Esophagus squamous epithelium (tissue), 5 donors: ENCODE measurements at regions not wholly inside any gene's neighbourhood (a gene's known extent, or its start where the extent isn't known, plus 50 kb on each side); places are given as distances from the start of the nearest gene placed in this dataset.
"Not testable (repeated sequence)": the region's sequence is repeated elsewhere in the genome, so short reads cannot be mapped to it uniquely, and the experiment has no call there.

Source experiments
- DNase-seq: peaks from one replicate; lab custom pipeline; 2025; lab: John Stamatoyannopoulos, UW
- H3K27ac ChIP-seq, 4 donors: fragments of 200-600 bp; sonication (generic); one replicate each; pipeline ENCODE4 v1.5.1; 2016 to 2019; ENCODE audit warnings: mild to moderate bottlenecking in 1 of 4
- H3K27me3 ChIP-seq, 4 donors: fragments of 200-600 bp; sonication (generic); 1 replicate in 3 of 4; 2 replicates in 1 of 4; pipeline versions ENCODE4 v1.5.1 to v1.6.0; 2017 to 2021; ENCODE audit warnings: antibody characterized with exemption in 1 of 4
- H3K36me3 ChIP-seq, 3 donors: fragments of 200-600 bp; sonication (generic); one replicate each; pipeline ENCODE4 v1.5.1; 2016 to 2019
- H3K4me1 ChIP-seq, 3 donors: fragments of 200-600 bp; sonication (generic); one replicate each; pipeline ENCODE4 v1.5.1; 2017 to 2019
- H3K4me3 ChIP-seq, 4 donors: fragments of 200-600 bp; sonication (generic); 1 replicate in 3 of 4; 2 replicates in 1 of 4; pipeline ENCODE4 v1.5.1; 2016 to 2019; ENCODE audit warnings: mild to moderate bottlenecking in 2 of 4, moderate library complexity in 1 of 4
- H3K9me3 ChIP-seq, 3 donors: fragments of 200-600 bp; sonication (generic); one replicate each; pipeline ENCODE4 v1.5.1; 2016 to 2019
- POLR2A ChIP-seq, 4 donors: fragments of 450-650 bp; IDR thresholded peaks; one replicate each; pipeline ENCODE4 v1.6.1; 2017; ENCODE audit warnings: antibody characterized with exemption in 4 of 4, mild to moderate bottlenecking in 4 of 4, moderate library complexity in 3 of 4
- WGBS, 2 donors: methylation state at CpG; one replicate each; pipeline ENCODE4 v1.1.5; 2018; 5-methylcytosine and 5-hydroxymethylcytosine counted together
- intact Hi-C: fragments of 100-400 bp; cut with DNase I; formaldehyde crosslinking; loops from one replicate; pipeline ENCODE4 v1.15.0; 2022
- TF ChIP-seq, protein P1 (sequence below), 6 experiments: fragments of 450-650 bp in 4 of 6; fragments of 200-600 bp in 2 of 6; sonication (generic) in 2 of 6; IDR thresholded peaks; one replicate each; pipeline ENCODE4 v1.5.1; 2016 to 2019; ENCODE audit warnings: antibody characterized with exemption in 6 of 6, mild to moderate bottlenecking in 4 of 6, moderate library complexity in 4 of 6
- donor health status: DM: yes; HTN: yes; CAD: no.

DNA sequence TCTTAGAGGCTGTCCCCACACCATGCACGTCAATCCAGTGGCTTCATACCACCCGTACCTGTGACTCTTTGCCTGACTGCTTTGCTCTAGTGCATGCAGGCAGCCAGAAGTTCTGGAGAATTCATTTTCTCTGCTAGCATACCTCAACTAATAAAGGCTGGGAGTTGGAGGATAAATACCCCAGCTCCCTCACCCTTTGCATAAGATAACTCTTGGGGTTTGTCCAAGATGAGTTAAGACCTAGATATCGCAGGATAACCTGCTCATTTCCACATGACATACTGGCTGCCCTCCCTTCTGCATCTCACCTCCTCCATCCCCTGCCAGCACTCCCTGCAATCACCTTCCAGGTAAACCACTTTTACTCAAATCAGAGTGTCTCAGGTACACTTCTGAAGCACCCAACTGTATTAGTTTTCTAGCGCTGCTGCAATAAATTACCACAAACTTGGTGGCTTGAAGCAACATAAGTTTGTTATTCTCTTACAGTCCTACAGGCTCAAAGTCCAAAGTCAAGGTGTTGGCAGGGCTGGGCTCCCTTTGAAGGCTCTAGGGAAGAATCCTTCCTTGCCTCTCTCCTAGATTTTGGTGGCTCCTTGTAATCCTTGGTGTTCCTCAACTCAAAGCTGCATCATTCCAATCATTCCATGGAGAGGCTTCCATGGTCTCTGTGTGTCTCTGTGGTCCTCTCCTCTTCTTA, 146.8 kb downstream of the CRLF3 start:
- TF ChIP-seq, protein P1, sequence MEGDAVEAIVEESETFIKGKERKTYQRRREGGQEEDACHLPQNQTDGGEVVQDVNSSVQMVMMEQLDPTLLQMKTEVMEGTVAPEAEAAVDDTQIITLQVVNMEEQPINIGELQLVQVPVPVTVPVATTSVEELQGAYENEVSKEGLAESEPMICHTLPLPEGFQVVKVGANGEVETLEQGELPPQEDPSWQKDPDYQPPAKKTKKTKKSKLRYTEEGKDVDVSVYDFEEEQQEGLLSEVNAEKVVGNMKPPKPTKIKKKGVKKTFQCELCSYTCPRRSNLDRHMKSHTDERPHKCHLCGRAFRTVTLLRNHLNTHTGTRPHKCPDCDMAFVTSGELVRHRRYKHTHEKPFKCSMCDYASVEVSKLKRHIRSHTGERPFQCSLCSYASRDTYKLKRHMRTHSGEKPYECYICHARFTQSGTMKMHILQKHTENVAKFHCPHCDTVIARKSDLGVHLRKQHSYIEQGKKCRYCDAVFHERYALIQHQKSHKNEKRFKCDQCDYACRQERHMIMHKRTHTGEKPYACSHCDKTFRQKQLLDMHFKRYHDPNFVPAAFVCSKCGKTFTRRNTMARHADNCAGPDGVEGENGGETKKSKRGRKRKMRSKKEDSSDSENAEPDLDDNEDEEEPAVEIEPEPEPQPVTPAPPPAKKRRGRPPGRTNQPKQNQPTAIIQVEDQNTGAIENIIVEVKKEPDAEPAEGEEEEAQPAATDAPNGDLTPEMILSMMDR (IDR thresholded peaks at IDR 0.05), result no peak
- no peak for TF ChIP-seq POLR2A (IDR thresholded peaks at IDR 0.05)
- Histone ChIP-seq H3K4me3 (no peak overlapping the region), H3K36me3 (no peaks in the 10 kb centered on the region), H3K9me3 (peaks cover 0 to 15% (median 10%) of the 10 kb centered on the region in 3 donors), H3K27me3 (no peaks in the 10 kb centered on the region), H3K4me1 (no peaks in the 10 kb centered on the region), H3K27ac (no peak overlapping the region)
- WGBS, 2 donors, result 84 to 92% methylated on average over 4 of the region's 4 CpGs
- intact Hi-C loops, result no loop called here
- no peak for DNase-seq

DNA sequence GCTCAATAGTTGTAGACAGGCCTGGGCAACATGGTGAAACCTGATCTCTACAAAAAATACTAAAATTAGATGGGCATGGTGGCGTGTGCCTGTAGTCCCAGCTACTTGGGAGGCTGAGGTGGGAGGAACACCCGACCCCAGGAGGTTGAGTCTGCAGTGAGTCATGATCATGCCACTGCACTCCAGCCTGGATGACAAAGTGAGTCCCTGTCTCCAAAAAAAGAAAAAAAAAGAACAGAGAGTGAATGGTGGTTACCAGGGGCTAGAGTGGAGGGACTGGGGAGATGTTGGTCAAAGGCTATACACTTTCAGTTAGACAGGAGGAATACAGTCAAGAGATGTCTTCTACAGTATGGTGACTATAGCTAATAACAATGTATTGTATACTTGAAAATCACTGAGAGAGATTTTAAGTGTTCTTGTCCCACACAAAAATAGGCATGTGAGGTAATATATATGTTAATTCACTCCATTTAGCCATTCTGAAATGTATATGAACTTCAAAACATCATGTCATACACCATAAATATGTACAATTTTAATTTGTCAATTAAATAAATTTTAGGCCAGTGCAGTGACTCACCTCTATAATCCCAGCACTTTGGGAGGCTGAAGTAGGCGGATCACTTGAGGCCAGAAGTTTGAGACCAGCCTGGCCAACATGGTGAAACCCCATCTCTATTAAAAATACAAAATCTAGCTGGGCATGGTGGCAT, 148.6 kb downstream of the CRLF3 start:
- H3K27me3 ChIP-seq, H3K27ac ChIP-seq, DNase-seq, H3K4me3 ChIP-seq, H3K4me1 ChIP-seq, H3K36me3 ChIP-seq, intact Hi-C loops: not testable (repeated sequence)
- WGBS, 2 donors, result 88 to 90% methylated on average over 1 to 3 of the region's 3 CpGs
- H3K9me3 ChIP-seq, result peaks cover 0 to 15% (median 10%) of the 10 kb centered on the region in 3 donors

DNA sequence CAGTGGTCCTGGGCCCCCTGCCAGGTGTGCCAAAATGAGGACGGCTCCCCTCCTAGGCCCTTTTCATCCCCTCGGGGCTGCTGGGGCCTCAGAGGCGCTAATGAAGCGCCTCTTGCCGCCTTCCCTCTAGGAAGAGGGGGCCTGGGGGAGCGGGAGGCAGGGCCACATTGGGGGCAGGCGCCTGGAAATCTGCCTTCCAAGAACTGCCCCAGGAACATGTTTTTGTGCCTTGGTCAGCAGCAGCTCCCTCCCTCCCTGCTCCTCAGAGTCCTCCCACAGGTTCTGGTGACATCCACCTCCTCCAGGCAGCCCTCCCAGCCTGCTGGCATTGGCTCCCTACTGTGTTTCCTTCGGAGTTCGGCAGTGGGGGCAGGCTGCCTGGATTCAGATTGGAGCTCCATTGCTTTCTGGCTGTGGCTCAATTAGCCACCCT, 155.3 kb downstream of the CRLF3 start:
- H3K36me3 ChIP-seq, intact Hi-C loops, H3K27ac ChIP-seq, H3K9me3 ChIP-seq, H3K27me3 ChIP-seq, DNase-seq: not testable (repeated sequence)
- Histone ChIP-seq H3K4me1 (peaks cover 0 to 17% (median 0%) of the 10 kb centered on the region in 3 donors), H3K4me3 (peak overlapping the region in 1 of 4 donors; percentile 30)
- 67% methylated on average over 1 of the region's 9 CpGs; no CpG with 5 or more reads in 1 of the 2 donors for WGBS, 2 donors

DNA sequence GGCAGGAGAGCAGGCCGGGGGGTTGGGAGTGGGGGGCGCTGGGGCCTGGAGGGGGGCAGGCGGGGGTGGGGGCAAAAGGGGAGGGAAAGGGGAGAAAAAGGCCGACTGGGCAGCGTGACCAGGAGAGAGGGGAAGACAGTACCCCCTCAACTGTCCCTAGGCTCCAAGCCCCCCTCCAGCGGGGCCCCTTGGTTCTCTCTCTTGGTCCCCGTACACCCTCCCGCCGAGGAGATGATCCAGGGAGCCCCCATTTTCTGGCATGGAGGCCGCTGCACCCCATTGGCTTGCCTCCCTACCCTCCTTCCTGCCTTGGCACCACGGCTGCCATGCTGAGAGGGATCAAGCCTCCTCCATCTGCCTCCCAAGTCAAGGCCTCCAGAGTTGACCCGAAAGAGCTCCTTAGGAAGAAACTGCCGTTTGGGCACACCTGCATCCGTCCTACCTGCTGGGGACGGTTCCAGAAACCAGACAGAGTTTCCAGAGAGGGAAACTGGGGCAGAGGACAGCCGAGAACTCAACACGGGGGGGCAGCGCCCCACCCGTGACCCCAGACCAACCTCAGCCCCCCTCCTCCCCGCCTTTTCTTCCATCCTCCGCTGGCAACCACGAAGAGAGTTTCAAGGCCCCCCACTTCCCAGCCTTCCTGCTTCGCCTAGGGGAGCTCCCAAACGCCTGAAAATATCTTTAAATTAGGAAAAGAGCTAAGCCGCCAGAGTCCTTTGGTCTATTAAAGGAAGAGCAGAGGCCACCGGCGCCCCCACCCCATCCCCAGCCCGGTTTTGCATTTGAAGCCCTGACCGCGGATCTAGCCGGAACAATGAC, 155.9 kb downstream of the CRLF3 start:
- Histone ChIP-seq H3K4me1 (peaks cover 0 to 17% (median 0%) of the 10 kb centered on the region in 3 donors), H3K4me3 (peak overlapping the region in 3 of 4 donors; percentile 48 to 70 (median 50))
- DNase-seq, H3K36me3 ChIP-seq, intact Hi-C loops, H3K27me3 ChIP-seq, H3K9me3 ChIP-seq, H3K27ac ChIP-seq: not testable (repeated sequence)
- WGBS, 2 donors, result no CpG with 5 or more reads among the region's 31 CpGs

DNA sequence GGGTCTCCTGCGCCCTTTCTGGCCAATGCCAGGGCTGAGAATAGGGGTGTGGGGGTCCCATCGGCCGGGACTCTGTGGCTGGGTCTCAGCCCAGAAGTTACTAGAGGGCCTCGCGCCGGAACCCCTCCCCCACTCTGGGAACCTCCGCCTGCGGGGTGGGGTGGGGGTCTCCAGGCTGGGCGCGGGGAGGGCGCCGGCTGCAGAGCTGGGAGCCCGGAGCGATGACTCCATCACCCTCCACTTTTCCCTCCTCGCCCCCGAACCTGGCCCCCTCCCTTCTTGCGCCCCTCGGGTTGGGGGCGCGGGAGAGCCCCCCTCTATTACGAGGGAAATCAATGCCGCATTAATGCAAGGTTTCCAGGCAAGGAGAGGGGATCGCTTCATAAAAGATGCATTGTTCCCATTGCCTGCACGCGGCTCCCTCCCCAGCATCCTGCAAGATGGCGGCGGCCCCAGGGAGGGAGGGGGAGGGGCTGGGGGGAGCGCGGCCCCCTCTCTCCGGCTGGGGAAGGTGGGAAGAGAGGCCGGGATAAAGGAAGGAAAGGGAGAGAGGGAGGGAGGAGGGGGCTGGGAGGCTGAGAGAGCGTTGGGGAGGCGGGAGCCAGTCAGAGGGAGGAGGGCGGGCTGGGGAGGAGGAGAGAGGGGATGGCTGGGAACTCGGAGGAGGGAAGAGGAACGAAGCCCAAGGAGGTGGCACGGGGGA, 156.7 kb downstream of the CRLF3 start:
- Histone ChIP-seq H3K27ac (peak overlapping the region in 3 of 4 donors; percentile 5 to 19 (median 9)), H3K4me1 (peaks cover 0 to 17% (median 0%) of the 10 kb centered on the region in 3 donors), H3K4me3 (peak overlapping the region; percentile 33 to 70 (median 49))
- H3K9me3 ChIP-seq, intact Hi-C loops, H3K27me3 ChIP-seq, H3K36me3 ChIP-seq, DNase-seq: not testable (repeated sequence)
- WGBS, 2 donors, result no CpG with 5 or more reads among the region's 37 CpGs

DNA sequence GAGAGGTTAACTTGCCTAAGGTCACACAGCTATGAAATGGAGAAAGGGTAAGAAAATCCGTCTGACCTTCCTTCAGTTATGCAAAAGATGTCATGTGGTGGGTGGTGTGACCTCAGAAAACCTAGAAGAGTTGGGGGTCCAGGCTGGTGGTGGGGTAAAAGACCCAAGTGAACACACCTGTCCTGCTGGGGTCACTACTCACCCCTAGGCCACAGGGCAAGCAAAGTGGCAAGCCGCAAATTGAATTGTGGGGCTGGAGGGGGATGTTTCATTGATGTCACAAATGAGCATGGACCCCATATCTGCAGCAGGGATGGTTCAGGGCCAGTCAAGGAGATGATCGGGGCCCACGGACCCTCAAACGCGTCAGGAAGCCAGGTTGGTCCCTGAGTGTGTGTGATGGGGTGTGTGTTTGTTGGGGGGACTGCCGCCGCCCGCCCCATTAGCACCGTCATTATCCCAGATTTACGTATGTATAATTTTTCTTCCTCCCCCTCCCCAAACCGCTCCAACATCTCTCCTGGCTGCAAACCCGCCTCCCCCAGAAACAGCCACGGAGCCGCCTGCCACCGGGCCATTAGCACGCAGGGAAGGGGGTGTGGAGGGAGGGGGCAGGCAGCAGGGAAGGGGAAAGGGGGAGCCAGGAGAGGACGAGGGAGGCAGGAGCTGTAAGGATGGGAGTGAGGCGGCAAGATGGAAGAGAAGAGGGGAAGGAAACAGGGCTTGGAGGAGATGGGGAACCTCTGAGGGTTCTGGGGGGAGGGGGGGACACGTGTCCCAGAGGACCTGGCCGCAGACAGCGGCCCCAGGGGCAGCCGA, 157.4 kb downstream of the CRLF3 start:
- intact Hi-C loops, DNase-seq: not testable (repeated sequence)

DNA sequence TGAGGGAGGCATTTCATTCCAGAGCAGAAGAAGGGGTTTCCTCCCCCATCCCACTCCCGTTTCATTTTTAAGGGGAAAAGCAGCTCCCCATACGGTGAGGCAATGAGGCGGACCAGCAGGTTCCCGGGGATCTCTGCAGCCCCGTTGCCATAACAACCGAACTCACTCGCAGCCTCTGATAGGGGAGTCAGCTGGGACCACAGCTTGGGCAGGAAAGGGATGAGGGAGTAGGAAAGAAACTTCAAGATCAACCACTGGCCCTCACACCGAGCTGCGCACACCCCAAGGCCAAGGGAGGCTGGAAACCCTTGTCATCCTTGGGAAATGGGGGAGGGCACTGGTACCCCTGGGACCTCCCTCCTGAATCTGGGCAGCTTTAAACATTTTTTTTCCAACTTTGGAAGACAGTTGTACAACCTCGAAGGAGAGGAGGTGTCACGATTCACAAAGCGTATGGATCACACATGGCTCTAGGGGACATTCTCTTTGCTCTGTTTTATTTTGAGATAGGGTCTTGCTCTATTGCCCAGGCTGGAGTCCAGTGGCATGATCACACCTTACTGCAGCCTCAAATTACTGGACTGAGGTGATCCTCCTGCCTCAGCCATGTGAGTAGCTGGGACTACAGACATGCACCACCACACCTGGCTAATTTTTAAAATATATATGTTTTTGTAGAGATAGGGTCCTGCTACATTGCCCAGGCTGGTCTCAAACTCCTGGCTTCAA, 160.6 kb downstream of the CRLF3 start:
- intact Hi-C loops, H3K36me3 ChIP-seq, H3K27me3 ChIP-seq, H3K4me3 ChIP-seq, H3K9me3 ChIP-seq, H3K27ac ChIP-seq, DNase-seq: not testable (repeated sequence)
- H3K4me1 ChIP-seq, result peaks cover 0 to 12% (median 0%) of the 10 kb centered on the region in 3 donors
- 13 to 51% methylated on average over 5 to 7 of the region's 12 CpGs for WGBS, 2 donors

More for the DNA sequence above, 157.4 kb downstream of the CRLF3 start:
- not testable (repeated sequence) for H3K9me3 ChIP-seq, H3K36me3 ChIP-seq, H3K27ac ChIP-seq, H3K27me3 ChIP-seq
- H3K4me3 ChIP-seq, result peak overlapping the region; percentile 33 to 70 (median 49)
- H3K4me1 ChIP-seq, result peaks cover 0 to 17% (median 0%) of the 10 kb centered on the region in 3 donors
- 42 to 49% methylated on average over 11 to 13 of the region's 23 CpGs for WGBS, 2 donors

DNA sequence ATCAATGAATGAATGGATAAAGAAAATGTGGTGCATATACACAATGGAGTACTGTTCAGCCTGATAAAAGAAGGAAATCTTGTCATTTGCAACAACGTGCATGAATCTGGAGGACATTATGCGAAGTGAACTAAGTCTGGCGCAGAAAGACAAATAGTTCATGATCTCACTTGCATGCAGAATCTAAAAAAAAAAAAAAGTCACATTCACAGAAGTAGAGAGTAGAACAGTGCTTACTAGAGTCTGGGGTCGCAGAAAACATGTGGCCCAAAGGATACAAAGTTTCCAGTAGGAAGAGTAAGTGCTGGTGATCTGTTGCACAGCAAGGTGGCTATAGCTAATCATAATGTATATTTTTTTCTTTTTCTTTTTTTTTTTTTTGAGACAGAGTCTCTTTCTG, 167.3 kb downstream of the CRLF3 start:
- H3K4me1 ChIP-seq, H3K4me3 ChIP-seq, intact Hi-C loops, H3K27me3 ChIP-seq, H3K27ac ChIP-seq, H3K36me3 ChIP-seq, DNase-seq, H3K9me3 ChIP-seq: not testable (repeated sequence)
- WGBS, 2 donors, result 76 to 80% methylated on average over 1 to 4 of the region's 4 CpGs

DNA sequence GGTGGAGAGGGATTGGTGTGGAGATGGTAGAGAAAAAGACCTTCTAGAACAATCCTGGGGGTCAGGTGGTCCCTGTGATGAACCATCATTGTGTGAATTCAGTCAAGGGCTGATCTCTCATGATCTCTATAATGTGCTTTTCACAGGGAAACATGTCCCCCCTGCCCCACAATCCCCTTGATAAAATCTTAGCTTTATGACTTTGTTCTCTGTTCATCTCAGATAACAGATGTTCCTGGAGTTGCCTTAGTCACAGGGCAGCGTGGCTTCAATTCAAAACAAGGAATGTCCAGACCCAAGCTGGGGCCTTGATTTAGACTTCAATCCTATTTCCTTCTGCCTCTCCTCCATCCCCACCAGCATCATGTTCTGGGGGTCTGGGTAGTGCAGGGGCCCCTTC, 171.5 kb downstream of the CRLF3 start:
- H3K4me3 ChIP-seq, DNase-seq, H3K9me3 ChIP-seq, H3K27me3 ChIP-seq, intact Hi-C loops, H3K4me1 ChIP-seq, H3K27ac ChIP-seq, H3K36me3 ChIP-seq: not testable (repeated sequence)
- 67 to 100% methylated on average over 1 of the region's 1 CpG for WGBS, 2 donors

DNA sequence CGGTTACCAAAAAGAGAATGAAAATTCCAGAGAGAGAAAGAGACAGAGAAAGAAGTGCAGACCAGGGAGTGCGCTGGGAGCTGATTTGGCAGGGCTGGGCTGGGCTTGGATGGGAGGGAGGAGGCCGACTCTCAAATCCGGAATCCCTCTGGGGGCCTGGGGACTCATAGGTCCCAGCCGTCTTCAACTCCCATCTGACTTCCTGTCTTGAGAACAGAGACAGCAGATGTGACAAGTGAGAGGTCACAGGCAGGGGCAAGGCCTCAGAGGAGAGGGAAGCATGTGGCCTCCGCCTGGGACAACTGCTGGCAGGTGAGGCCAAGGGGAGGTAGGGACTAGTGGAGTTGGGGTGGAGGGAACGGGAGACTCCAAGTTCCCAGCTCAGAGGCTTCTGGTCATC, 172.9 kb downstream of the GOSR1 start:
- DNase-seq, H3K9me3 ChIP-seq, H3K36me3 ChIP-seq, H3K4me1 ChIP-seq, H3K4me3 ChIP-seq, H3K27me3 ChIP-seq, H3K27ac ChIP-seq, intact Hi-C loops: not testable (repeated sequence)
- WGBS, 2 donors, result 53 to 68% methylated on average over 5 of the region's 7 CpGs
